HFFc6 (cell line): ENCODE measurements at regions not wholly inside any gene's neighbourhood (a gene's known extent, or its start where the extent isn't known, plus 50 kb on each side); places are given as distances from the start of the nearest gene placed in this dataset.

Source experiments
- DNase-seq: peaks from one replicate; pipeline ENCODE4 v3.0.0-alpha.2; 2018
- H3K27ac Mint-ChIP-seq: 2 replicates; pipeline ENCODE4 v1.8.0; 2020; ENCODE audit warnings: mild to moderate bottlenecking, mixed read lengths
- H3K27me3 Mint-ChIP-seq: 2 replicates; pipeline ENCODE4 v1.8.0; 2021; ENCODE audit warnings: mild to moderate bottlenecking, moderate library complexity, mixed read lengths; ENCODE audit not compliant: insufficient read depth
- H3K36me3 Mint-ChIP-seq: 2 replicates; pipeline ENCODE4 v1.8.0; 2021; ENCODE audit warnings: low read depth, mixed read lengths
- H3K4me1 Mint-ChIP-seq: 2 replicates; pipeline ENCODE4 v1.8.0; 2020; ENCODE audit warnings: low read depth, mixed read lengths
- H3K4me3 Mint-ChIP-seq: 2 replicates; pipeline ENCODE4 v1.8.0; 2020; ENCODE audit warnings: mild to moderate bottlenecking, moderate library complexity, mixed read lengths
- H3K9me3 Mint-ChIP-seq: 2 replicates; pipeline ENCODE4 v1.8.0; 2020; ENCODE audit warnings: mild to moderate bottlenecking, mixed read lengths
- CTCF ChIP-seq: fragments of 200-600 bp; sonication (generic); IDR thresholded peaks from 2 replicates; pipeline ENCODE4 v1.5.0; 2021; ENCODE audit warnings: antibody characterized with exemption, mild to moderate bottlenecking

GRCh38 chr18:60649842-60650536 is 277.4 kb upstream of the MC4R start:
- no peaks in the 10 kb centered on the region for H3K36me3 Mint-ChIP-seq
- H3K9me3 Mint-ChIP-seq: peaks cover 5% of the 10 kb centered on the region; the same call in 1 of the 2 replicates
- H3K4me1 Mint-ChIP-seq: no peaks in the 10 kb centered on the region
- H3K27me3 Mint-ChIP-seq: no peaks in the 10 kb centered on the region
- DNase-seq: no peak
- no peak overlapping the region for H3K4me3 Mint-ChIP-seq
- TF ChIP-seq CTCF: no peak
- no peak overlapping the region for H3K27ac Mint-ChIP-seq

GRCh38 chr18:60654298-60654697 is 281.7 kb upstream of the MC4R start:
- Mint-ChIP-seq H3K4me1 (no peaks in the 10 kb centered on the region), H3K27me3 (no peaks in the 10 kb centered on the region), H3K27ac (no peak overlapping the region), H3K4me3 (no peak overlapping the region), H3K9me3 (peaks cover under 1% of the 10 kb centered on the region; the same call in 1 of the 2 replicates), H3K36me3 (no peaks in the 10 kb centered on the region)
- no peak for TF ChIP-seq CTCF
- DNase-seq: no peak

GRCh38 chr18:60656553-60656952 is 284.0 kb upstream of the MC4R start:
- Mint-ChIP-seq H3K9me3 (peaks cover 5% of the 10 kb centered on the region), H3K4me3 (no peak overlapping the region), H3K4me1 (no peaks in the 10 kb centered on the region), H3K27me3 (no peaks in the 10 kb centered on the region), H3K36me3 (no peaks in the 10 kb centered on the region), H3K27ac (no peak overlapping the region)
- no peak for TF ChIP-seq CTCF
- DNase-seq: no peak

- Mint-ChIP-seq H3K4me1 (no peaks in the 10 kb centered on the region), H3K9me3 (peaks cover 26% of the 10 kb centered on the region), H3K27me3 (no peaks in the 10 kb centered on the region), H3K27ac (no peak overlapping the region), H3K36me3 (peaks cover 4% of the 10 kb centered on the region; the same call in 1 of the 2 replicates), H3K4me3 (no peak overlapping the region)
- no peak for DNase-seq
- no peak for TF ChIP-seq CTCF
Measured at GRCh38 chr18:60662491-60662890, 289.9 kb upstream of the MC4R start.

- Mint-ChIP-seq H3K9me3 (peaks cover 26% of the 10 kb centered on the region), H3K4me3 (no peak overlapping the region), H3K27ac (no peak overlapping the region), H3K4me1 (no peaks in the 10 kb centered on the region), H3K27me3 (no peaks in the 10 kb centered on the region), H3K36me3 (peaks cover 4% of the 10 kb centered on the region; the same call in 1 of the 2 replicates)
- no peak for TF ChIP-seq CTCF
- no peak for DNase-seq
Measured at GRCh38 chr18:60663060-60663989, 290.8 kb upstream of the MC4R start.
